ENCODE measurements at regions not wholly inside any gene's neighbourhood (a gene's known extent, or its start where the extent isn't known, plus 50 kb on each side); places are given as distances from the start of the nearest gene placed in this dataset.

- TF ChIP-seq, protein P1, sequence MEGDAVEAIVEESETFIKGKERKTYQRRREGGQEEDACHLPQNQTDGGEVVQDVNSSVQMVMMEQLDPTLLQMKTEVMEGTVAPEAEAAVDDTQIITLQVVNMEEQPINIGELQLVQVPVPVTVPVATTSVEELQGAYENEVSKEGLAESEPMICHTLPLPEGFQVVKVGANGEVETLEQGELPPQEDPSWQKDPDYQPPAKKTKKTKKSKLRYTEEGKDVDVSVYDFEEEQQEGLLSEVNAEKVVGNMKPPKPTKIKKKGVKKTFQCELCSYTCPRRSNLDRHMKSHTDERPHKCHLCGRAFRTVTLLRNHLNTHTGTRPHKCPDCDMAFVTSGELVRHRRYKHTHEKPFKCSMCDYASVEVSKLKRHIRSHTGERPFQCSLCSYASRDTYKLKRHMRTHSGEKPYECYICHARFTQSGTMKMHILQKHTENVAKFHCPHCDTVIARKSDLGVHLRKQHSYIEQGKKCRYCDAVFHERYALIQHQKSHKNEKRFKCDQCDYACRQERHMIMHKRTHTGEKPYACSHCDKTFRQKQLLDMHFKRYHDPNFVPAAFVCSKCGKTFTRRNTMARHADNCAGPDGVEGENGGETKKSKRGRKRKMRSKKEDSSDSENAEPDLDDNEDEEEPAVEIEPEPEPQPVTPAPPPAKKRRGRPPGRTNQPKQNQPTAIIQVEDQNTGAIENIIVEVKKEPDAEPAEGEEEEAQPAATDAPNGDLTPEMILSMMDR (IDR thresholded peaks at IDR 0.05; ENCODE audit: low read depth, low read length): no peak
- no peak for TF ChIP-seq EZH2phosphoT487 (IDR thresholded peaks at IDR 0.05; ENCODE audit: low read depth)
Measured at GRCh38 chr2:39893616-39894015, 114.6 kb upstream of the THUMPD2 start.

Measured in OCI-LY3 (cell line).